Middle frontal gyrus (tissue), 1 donor: ENCODE measurements at regions not wholly inside any gene's neighbourhood (a gene's known extent, or its start where the extent isn't known, plus 50 kb on each side); places are given as distances from the start of the nearest gene placed in this dataset.

ENCODE experiments used
- DNase-seq: peaks from one replicate; pipeline ENCODE4 v3.0.0-alpha.2; 2015; ENCODE audit warnings: low spot score; ENCODE audit errors: extremely low spot score

DNA sequence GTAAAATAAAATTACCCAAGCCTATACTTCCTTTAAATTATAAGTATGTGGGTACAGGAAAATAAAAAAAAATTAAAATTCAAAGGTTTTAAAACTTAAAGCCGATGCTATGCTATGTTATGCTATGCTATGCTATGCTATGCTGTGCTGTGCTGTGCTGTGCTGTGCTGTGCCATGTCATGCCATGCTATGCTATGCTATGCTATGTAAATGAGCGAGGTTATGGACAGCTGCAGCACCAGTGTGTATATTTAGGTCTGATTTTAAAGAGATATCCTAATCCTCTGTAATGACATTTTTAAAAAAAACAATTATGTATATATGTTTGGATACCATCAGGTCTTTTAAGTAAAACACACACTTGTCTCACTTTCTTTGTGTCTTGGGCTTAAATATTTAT lies 1822.0 kb upstream of the SEL1L start:
- no peak for DNase-seq

DNA sequence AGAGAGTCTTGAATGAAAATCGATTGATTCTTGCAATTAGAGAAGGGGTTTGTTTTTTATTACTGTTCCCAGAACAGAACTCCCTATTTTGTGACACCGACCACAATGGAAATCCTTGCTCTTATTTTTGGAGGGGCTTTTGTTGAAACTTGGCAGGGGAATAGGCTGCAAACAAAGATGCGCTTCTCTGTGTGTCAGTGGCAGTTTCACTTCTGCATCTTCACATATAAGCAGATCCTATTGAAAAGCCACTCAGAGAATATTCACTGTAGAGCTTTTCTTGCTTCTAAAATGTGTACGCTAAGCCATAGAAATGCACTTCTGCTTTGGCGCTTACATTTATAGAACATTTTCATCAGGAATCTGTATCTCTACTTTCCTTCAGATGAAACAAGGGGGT lies 1822.4 kb upstream of the SEL1L start:
- DNase-seq, result no peak

DNA sequence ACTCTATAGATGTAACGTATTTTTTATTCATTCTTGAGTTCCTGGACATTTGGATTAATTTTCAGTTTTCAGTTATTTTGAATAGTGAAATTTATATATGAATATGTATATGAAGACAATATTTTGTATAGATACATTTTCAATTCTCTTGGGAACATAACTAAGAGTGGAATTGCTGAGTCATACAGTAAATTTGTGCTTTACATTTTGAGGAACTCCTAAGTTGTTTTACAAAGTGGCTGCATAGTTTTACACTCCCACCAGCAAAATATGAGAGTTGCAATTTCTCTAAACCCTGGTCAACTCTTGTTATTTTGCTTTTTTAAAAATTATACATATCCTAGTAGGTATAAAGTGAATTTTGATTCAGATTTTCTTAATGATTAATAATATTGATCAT lies 1838.6 kb upstream of the SEL1L start:
- no peak for DNase-seq

DNA sequence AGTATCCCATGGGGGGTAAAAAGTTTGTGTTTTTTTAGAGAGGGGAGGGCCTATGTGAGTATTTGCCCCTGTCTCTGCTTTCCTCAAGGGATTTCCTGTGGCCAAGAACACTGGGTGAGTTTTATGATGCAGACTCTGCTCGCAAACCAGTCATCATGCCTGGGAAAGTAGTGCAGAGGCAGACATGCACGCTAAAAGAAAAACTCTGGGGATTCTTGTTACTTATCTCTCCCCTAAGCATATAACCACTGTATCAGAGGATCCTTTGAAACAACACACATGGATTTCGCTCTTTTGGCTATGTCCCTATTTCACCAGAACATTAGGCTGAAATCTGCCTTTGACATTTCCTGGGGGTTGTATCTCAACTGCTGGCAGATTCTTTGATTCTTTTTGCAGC lies 1845.8 kb upstream of the SEL1L start:
- no peak for DNase-seq

DNA sequence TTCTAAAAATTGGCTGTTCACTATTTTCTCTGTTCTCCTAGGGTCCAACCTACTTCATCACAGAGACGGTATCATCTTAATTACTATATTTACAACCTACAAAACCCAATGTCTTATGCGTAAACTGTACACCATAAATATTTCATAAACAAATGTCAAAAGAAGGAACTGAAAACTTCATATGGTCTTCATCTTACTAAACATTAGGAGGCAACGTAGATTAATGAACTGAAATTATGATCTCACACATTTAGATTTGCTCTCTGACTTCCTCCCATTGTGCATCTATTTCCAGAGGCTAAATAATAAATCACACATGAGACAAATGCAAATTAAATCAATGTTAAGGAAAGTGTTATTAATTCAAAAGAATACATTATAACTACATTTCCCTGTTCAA lies 1850.6 kb upstream of the SEL1L start:
- no peak for DNase-seq

DNA sequence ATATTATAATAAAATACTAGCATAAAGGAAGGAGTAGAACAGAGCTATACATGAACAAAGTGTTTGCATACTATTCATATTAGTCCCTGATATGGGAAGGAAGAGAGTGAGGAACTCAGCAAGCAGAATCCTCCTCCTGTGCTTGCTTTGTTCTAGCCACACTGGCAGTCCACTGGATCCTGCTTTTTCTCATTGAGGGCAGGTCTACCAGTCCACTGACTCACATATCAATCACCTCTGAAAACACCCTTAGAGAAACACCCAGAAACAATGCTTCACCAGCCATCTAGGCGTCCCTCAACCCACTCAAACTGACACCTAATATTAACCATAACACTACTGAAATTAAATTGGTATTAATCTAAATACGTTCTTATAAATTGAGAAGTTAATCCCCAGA lies 1861.7 kb upstream of the SEL1L start:
- DNase-seq, result no peak

DNA sequence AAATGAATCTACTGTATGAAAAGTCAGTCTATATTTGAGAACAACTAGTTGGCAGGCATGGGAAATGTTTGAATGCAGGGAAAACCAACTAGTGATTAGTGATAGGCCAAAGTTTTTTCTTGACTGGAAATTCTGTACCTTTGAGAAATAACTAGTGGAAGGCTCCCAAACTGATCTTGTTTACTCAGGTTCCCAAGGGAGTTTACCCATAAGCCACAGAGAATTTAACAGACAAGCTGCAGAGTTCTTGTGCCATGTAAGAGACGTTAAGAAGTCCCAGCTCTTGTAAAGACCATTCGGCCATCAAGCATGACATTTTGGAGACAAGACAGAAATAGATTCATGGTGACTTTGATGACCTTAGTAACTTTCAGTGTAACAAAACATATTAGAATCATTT lies 1882.8 kb upstream of the SEL1L start:
- no peak for DNase-seq

DNA sequence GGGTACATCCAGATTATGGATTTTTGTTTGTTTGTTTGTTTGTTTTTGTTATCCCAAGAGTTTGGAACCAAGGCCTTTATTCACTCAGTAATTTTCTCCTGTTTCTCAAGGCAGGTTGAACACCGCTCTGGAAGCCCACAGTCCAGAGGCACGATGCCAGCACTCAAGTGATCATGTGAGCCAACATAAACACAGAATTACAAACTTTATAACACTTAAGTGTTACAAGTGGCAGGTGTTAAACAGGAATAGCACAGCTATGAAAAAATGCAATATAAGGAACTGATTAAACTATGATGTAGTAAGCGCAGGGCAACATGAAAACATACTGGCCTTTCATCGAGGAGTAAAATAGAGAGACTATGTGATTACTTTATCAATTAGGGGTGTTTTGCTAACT lies 1885.8 kb upstream of the SEL1L start:
- no peak for DNase-seq

DNA sequence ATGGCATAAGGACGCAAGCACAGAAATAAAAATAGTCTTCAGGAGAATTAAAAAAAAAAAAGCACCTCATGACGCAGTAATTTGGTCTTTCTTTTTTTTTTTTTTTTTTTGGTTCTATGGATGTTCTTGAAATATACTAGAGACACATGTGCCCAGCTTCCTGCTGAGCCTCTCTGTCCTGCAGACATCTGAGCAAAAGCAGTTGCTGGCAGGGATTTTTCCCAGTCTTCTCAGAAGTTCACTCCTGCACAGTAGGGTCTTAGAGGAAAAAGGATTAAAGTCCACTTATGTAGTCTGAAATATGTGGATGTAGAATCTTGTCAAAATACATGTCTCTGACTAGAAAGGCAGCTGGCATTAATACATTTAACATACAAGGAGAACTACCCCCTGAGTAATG lies 1888.1 kb upstream of the SEL1L start:
- no peak for DNase-seq

DNA sequence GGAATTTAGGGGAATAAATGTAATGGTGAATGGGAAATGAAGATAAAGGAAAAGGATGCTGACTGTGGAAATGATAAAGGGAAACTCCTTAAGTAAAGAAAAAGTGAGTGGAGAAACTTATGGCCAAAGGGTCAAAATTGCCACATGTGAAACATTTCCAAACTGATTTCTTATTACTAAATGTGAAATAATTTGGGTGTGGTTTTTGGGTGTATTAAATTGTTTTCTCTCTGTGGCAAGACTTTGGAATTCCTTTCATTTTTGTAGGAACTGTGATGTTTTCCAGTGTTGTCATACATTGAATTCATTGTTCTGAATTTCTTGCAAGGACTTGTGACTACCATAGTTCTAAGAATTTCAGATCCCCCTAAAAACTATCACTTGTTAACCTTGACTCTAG lies 1891.5 kb upstream of the SEL1L start:
- no peak for DNase-seq

DNA sequence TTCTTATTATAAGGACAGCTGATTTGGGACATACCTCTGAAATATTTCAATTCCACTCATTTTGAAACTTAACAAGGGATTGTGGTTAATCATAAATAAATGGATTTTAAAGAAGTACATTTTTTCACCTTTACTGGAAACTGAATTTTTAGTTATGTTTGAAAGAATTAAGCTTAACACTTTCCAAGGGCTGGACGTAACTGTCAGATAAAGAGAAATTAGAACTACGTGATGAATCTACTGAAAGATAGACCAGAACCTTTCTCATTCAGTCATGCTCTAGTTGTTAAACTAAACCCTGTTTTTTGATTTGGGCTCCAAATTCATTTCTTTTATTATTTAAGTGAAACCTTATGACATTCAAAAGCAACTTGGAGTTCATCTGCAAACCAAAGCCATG lies 1892.1 kb upstream of the SEL1L start:
- no peak for DNase-seq

DNA sequence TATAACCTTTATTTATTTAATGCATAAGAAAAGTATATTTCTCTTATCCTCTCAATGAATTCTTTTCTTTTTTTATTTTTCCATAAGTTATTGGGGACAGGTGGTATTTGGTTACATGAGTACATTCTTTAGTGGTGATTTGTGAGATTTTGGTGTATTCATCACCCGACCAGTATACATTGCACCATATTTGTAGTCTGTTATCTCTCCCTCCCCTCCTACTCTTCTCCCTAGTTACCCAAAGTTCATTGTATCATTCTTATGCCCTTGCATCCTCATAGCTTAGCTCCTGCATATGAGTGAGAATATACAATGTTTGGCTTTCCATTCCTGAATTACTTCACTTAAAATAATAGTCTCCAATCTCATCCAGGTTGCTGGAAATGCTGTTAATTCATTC lies 1900.0 kb upstream of the SEL1L start:
- DNase-seq, result no peak

DNA sequence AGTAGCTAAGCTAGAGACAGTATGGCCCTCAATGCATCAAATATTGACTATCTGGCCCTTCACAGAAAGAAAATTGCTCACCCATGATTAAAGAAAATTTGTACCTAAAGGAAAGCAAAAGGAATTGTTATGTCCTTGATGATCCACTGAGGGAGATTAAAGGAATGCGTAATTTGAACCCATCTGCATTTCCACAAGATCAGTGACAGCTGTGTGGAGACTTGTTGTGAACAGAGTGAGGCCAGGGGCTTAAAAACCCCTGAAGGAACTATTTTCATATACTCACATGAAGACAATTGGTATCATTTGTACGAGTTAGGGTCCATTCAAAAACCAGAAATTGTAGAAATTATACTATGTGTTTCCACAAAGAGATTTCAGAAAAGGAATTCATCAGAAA lies 1908.1 kb upstream of the SEL1L start:
- no peak for DNase-seq

DNA sequence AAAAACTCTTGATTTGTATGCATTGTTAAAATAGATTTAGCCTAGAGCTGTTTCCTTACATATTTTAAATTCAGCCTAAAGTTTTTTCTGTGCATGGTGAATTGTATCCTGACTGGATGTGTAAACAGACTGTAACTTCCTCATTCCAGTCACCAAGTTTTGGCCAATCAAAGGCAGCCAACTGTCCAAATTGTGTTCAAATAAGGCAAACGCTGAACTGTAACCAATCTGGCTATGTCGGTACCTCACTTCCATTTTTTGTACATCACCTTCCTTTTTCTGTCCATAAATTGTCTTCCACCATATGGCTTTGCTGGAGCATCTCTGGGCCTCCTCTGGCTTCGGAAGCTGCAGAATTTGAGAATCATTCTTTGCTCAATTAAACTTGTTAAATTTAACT lies 1921.9 kb upstream of the SEL1L start:
- DNase-seq, result no peak

DNA sequence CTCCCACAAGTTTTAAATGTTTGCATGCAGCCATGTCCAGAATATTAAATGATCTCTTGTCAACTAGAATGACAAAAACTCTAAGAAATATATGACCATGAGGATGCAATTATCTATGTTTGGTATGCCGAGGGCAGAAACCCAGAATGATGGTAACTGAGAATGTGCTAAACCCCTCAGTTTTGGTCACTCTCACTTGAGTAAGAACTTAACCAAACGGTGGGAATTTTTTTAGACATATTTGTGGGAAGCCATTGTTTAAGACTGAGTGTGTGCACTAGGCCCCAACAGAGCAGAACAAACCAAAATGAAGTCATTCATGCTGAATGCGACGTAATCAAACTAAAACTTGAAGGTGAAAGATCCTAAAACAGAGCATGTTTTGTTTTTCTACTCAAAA lies 1927.9 kb upstream of the SEL1L start:
- DNase-seq, result no peak

DNA sequence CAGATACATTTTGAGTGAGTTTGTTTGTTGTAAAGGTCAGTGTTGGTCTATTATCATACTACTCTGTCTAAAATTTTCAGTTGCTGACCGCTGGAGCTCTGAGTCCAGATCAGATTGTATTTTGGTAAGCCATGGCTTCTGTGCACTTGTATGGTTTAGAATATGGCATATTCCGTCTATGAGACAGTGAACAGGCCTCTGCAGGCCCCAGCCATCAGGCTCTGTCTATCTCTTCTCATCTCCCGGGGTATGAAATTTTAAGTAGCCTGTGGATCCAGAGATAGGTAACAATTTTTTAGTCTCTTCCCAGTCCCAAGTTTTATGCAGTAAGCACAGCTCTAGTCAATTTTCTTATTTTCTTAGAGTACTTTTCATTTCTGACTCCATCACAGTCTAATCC lies 1929.1 kb upstream of the SEL1L start:
- DNase-seq, result no peak

DNA sequence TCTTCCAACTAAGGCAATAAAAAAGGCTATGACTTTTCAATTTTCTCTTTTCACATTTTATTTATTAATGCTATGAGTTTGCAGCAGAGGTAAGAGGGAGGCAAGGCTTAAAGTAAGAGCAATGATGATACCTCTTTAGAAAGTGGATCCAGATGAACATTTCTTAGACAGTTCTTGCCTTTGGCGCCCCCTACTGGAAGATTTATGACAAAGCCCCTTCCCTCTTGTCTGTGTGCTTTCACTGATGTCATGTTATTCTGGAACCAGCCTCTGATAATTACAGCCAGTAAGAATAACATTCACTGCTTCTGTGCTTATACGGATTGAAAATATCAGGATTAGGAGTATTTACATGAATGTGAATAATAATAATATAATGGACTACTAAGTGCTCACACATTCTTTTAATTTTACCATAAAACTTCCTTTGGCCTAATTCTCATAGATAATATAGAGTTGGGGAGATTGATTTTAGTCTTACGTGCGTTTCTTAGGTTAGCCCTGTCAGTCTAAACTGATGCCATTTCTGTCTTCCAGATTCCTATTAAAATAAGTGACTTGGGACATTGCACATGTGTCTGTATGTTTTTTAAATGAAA lies 1929.9 kb upstream of the SEL1L start:
- DNase-seq, result no peak

DNA sequence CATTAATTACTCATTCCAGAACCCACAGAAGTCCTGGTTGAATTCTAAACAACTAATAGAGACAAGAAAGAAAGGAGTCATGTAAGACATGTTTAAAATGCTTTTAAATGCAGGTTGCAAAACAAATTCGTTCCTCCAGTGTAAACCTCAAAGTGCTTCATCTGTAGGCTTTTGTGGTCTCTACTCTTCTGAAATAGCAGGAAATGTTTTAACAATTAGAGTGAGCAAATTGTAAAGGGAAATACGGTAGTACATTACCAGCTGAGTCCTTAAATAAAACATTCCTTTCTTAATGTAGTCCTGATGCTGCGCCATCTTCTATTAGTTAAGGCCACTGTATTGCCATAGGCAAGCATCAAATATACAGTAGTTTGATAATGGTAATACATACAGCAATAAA lies 1934.2 kb upstream of the SEL1L start:
- no peak for DNase-seq

DNA sequence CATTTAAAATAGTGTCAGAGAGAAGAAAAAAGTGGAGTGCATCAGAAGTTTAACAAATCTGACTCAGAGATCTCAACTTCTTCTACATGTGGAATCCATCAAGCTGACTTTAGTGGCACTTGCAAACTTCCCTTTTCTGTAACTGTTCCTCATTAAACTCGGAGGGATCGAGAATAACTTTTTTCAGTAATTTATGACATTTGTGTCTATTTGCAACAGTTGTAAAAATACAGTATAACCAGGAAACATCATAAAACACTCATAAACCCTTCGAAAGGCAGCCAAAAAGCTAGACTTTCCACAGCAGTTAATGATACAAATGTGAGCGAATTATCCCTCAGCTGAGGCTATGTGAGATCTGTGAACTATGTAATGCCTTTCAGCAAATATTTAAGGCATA lies 1936.8 kb upstream of the SEL1L start:
- no peak for DNase-seq

DNA sequence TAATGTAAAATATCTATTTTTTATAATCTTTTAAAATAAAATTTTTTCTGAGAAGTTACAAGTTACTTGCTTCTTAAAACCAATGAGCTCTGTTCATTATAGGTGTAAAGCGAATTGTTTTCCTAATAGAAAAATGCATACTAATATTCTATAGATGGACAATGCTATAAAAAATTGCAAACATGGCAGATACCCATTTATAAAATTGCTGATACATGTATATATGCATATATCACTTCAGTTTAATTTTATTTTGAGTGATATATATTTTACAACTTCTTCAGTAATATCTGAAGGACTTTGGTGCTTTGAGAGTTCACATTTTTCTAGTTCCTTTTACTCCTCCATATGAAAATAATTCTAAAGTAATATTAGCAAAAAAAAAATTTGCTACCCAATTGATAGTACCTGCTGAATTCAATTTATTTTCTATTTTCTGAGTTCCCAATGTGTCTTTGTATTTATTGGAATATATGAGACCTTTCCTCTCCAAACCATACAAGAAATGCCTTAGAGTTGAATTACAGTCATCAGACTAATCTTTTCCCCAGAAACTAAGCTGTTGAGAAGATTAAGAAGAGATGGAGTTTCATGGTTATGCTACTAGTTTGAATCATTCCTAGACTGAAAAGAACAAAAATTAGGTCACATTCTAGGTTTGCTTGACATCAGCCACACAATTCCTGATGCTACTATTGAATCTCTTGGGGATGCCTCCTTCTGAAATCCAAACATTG lies 1937.5 kb upstream of the SEL1L start:
- DNase-seq, result no peak

DNA sequence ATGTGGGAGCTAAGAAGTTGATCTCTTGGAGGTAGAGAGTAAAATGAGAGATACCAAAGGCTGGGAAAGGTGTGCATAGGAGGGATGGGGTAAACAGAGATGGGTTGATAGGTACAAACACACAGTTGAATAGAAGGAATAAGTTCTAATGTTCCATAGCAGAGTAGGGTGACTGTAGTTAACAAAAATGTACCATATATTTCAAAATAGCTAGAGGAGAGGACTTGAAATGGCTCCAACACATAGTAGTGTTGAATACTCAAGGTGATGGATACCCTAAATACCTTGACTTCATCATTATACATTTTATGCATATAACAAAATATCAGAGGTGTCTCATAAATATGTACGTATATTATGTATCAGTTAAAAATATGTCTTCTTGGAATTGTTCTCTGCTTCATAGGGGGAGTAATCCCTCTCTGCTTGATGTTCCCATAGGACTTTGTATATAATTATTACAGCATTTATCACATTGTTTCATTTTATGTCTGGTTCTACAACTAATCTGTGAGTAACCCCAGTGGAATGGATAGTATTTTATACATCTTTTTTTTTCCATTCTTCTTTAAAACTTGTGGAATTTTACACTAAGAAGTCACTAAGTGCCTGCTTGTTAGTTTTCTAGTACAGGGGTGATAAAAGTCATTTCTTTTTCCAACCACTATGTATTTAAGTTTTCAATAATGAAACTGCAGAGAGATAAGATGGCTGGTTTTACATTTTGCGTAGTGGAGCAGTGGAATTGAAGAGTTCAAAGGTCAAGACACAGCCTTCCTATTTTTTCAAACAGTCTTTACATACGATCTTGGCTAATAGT lies 1940.0 kb upstream of the SEL1L start:
- DNase-seq, result no peak

DNA sequence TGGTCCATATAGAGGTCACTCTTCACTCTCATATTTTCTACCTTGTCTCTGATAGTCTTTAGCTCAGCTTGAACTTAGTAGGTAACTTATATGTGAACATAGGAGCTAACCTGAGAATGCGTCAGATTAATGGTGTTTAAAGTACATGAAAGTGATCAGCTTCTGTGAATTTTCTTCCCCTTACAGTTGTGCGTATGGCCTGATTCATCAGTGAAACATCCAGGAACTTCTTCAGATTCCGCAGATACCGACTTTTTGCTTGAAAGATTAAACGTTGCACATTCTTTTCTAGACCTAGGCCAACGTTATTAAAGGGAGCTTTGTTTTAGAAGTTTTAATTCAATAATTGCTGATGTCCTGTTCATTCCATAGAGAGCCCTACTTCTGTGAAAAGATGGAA lies 1945.1 kb upstream of the SEL1L start:
- no peak for DNase-seq

DNA sequence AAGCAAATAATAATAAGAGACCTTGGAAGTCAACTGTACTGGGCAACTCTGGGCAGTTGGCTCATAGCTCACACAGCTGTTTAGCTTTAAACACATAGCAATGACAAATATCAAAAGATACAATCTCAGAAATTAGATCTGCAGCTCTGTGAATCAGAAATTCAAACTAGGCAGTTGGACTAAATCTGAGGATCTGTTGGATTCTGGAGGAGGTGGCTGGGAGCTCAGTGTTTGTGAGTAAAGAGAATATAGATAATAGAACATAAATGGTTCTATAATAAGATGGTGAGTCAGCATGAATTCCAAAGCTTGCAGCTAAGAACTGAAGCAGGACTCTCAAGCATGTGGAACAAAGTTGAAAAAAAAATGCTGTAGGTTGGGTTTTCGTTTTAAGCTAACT lies 1949.4 kb upstream of the SEL1L start:
- no peak for DNase-seq
